Calu3 (cell line): ENCODE measurements at regions not wholly inside any gene's neighbourhood (a gene's known extent, or its start where the extent isn't known, plus 50 kb on each side); places are given as distances from the start of the nearest gene placed in this dataset.

ENCODE experiments used
- BruUV-seq: library from RNA; stranded (reverse); fragments of 400-500 nt; replicated peaks from 2 replicates; lab custom pipeline; 2021; lab: Mats Ljungman, UMichigan
- CTCF ChIA-PET: fragments of 300-600 bp; sonication (Branson Sonifier 250); formaldehyde crosslinking; loops from one replicate; lab custom pipeline; 2022; ENCODE audit warnings: antibody characterized with exemption; lab: Charles Lee
- DNase-seq: peaks from one replicate; pipeline ENCODE4 v3.0.0; 2022
- H3K27ac Mint-ChIP-seq: one replicate; pipeline ENCODE4 v1.8.0; 2022; ENCODE audit warnings: mixed read lengths; ENCODE audit not compliant: unreplicated experiment
- H3K27me3 Mint-ChIP-seq: one replicate; pipeline ENCODE4 v1.8.0; 2022; ENCODE audit warnings: mixed read lengths; ENCODE audit not compliant: unreplicated experiment
- H3K36me3 Mint-ChIP-seq: one replicate; pipeline ENCODE4 v1.8.0; 2022; ENCODE audit warnings: mild to moderate bottlenecking, moderate library complexity, mixed read lengths; ENCODE audit not compliant: insufficient read depth, unreplicated experiment
- H3K4me1 Mint-ChIP-seq: one replicate; pipeline ENCODE4 v1.8.0; 2022; ENCODE audit warnings: mild to moderate bottlenecking, low read depth, mixed read lengths; ENCODE audit not compliant: unreplicated experiment
- H3K4me3 Mint-ChIP-seq: one replicate; pipeline ENCODE4 v1.8.0; 2022; ENCODE audit warnings: mild to moderate bottlenecking, low read depth, moderate library complexity, mixed read lengths; ENCODE audit not compliant: unreplicated experiment
- H3K9me3 Mint-ChIP-seq: one replicate; pipeline ENCODE4 v1.8.0; 2022; ENCODE audit warnings: low read depth, mixed read lengths; ENCODE audit not compliant: unreplicated experiment
- intact Hi-C: fragments of 100-400 bp; cut with micrococcal nuclease; formaldehyde crosslinking; loops from one replicate; pipeline ENCODE4 v1.10.0; 2022; ENCODE audit not compliant: unreplicated experiment
- TF ChIP-seq, protein P1 (sequence below): fragments of 200-600 bp; IDR thresholded peaks from one replicate; pipeline ENCODE4 v1.8.0; 2022; ENCODE audit warnings: antibody characterized with exemption; ENCODE audit not compliant: unreplicated experiment

DNA sequence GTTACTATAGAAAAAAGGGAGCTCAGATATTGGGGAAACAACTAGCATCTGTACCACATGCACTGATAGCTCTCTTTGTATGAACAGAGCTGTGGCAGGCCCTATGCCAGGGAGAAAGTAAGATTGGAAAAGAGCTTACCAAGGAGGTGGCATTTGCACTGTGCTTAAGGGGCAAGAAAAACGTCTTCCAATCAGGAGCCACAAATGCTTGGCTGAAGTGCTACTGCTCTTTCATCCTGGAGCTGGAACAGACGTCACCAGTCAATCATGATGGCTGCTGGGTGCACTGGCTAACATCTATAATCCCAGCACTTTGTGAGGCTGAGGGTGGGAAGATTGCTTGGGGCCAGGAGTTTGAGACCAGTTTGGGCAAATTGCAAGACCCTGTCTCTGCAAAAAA is 218.5 kb downstream of the SEC14L1 start:
- peaks cover 49% of the 10 kb centered on the region for H3K4me1 Mint-ChIP-seq
- no peaks in the 10 kb centered on the region for H3K27me3 Mint-ChIP-seq
- H3K4me3 Mint-ChIP-seq: no peak overlapping the region
- no peak overlapping the region for H3K27ac Mint-ChIP-seq
- H3K36me3 Mint-ChIP-seq: peaks cover 67% of the 10 kb centered on the region
- DNase-seq: no peak
- TF ChIP-seq, protein P1, sequence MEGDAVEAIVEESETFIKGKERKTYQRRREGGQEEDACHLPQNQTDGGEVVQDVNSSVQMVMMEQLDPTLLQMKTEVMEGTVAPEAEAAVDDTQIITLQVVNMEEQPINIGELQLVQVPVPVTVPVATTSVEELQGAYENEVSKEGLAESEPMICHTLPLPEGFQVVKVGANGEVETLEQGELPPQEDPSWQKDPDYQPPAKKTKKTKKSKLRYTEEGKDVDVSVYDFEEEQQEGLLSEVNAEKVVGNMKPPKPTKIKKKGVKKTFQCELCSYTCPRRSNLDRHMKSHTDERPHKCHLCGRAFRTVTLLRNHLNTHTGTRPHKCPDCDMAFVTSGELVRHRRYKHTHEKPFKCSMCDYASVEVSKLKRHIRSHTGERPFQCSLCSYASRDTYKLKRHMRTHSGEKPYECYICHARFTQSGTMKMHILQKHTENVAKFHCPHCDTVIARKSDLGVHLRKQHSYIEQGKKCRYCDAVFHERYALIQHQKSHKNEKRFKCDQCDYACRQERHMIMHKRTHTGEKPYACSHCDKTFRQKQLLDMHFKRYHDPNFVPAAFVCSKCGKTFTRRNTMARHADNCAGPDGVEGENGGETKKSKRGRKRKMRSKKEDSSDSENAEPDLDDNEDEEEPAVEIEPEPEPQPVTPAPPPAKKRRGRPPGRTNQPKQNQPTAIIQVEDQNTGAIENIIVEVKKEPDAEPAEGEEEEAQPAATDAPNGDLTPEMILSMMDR: no peak
- BruUV-seq: no TSS peak
- CTCF ChIA-PET: interaction anchor here (1.2 kb wide), 1 partner anchor 71 kb away, joined by 3 read pairs; no protein-coding TSS in a partner anchor
- intact Hi-C loops: no loop called here
- no peaks in the 10 kb centered on the region for H3K9me3 Mint-ChIP-seq

DNA sequence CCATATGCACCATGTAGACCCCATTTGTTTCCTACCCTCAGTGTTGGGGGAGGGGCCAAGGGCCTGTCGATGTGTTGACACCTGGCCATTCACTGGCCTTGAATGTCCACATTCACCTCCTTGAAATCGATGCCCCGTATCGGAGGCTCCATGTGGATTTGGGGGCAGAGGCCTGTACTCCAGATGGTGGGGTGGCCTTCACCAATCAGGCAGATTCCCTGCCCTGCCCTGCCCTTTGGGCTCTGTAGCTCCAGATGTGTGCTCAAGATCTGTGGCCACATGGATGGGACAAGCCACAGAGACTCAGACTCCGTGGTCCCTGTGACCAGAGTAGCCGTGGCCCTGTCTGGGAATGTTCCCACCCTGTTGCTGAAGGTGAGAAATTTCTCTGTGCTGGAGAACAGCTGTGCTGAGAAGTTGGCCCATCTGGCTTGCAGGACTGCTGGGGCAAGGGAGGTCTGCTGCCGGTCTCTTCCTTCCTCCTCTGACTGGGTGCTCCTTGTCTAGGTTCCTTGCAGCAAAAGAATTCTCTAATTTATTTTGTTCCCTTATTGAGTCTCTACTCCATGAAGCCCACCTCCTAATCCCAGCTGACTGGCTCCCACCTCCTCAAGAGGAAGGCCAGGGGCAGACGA is 221.3 kb downstream of the SEC14L1 start:
- intact Hi-C loops: no loop called here
- Mint-ChIP-seq H3K27me3 (no peaks in the 10 kb centered on the region), H3K36me3 (peaks cover 67% of the 10 kb centered on the region), H3K4me1 (peaks cover 58% of the 10 kb centered on the region), H3K9me3 (no peaks in the 10 kb centered on the region), H3K27ac (peak overlapping the region; percentile 93), H3K4me3 (peak overlapping the region; percentile 47)
- no peak for DNase-seq
- no TSS peak for BruUV-seq
- CTCF ChIA-PET: no interaction called here
- TF ChIP-seq, protein P1: no peak

DNA sequence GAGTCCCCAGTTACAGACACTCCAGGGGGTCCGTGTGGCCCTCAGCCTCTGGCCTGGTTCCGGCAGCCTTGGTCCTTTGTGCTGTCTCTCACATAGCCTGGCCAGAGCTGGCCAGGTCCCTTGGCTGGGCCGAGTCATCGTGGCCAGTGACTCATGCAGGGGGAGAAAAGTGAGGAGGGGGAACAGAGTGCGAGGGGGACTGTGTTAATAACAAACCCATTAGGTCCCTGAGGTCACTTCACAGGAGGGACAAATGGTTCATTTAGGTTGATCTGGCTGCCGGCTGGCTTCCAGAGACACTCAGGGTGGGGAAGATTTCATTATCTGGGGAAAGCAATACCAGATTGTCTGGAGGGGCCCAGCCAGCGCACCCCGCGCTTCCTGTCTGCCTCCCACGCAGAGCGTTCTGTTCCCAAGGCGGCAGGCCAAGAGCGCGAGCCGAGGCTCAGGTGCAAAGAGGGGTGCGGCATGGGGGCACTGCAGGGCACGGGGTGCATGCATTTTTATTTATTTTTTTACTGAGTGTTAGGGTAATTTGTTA is 223.1 kb downstream of the SEC14L1 start:
- no peaks in the 10 kb centered on the region for H3K9me3 Mint-ChIP-seq
- DNase-seq: peak; percentile 64
- H3K4me3 Mint-ChIP-seq: peak overlapping the region; percentile 52
- TF ChIP-seq, protein P1: no peak
- peaks cover 69% of the 10 kb centered on the region for H3K36me3 Mint-ChIP-seq
- H3K27me3 Mint-ChIP-seq: no peaks in the 10 kb centered on the region
- intact Hi-C loops: no loop called here
- peaks cover 63% of the 10 kb centered on the region for H3K4me1 Mint-ChIP-seq
- CTCF ChIA-PET: interaction anchor here (0.6 to 0.9 kb wide), 4 partner anchors 24 to 511 kb away, joined by 3 to 5 read pairs (median 3); no protein-coding TSS in a partner anchor
- no TSS peak for BruUV-seq
- H3K27ac Mint-ChIP-seq: peak overlapping the region; percentile 82

- intact Hi-C loops: no loop called here
- CTCF ChIA-PET: no interaction called here
- H3K4me3 Mint-ChIP-seq: peak overlapping the region; percentile 52
- peaks cover 68% of the 10 kb centered on the region for H3K4me1 Mint-ChIP-seq
- peaks cover 69% of the 10 kb centered on the region for H3K36me3 Mint-ChIP-seq
- BruUV-seq: no TSS peak
- no peak for DNase-seq
- no peaks in the 10 kb centered on the region for H3K27me3 Mint-ChIP-seq
- TF ChIP-seq, protein P1: no peak
- H3K9me3 Mint-ChIP-seq: no peaks in the 10 kb centered on the region
- peak overlapping the region; percentile 82 for H3K27ac Mint-ChIP-seq
Measured at GRCh38 chr17:77364381-77364911, 223.7 kb downstream of the SEC14L1 start.
